GM12892 (cell line): ENCODE measurements at regions not wholly inside any gene's neighbourhood (a gene's known extent, or its start where the extent isn't known, plus 50 kb on each side); places are given as distances from the start of the nearest gene placed in this dataset.

Experiments used
- POLR2A ChIP-seq: IDR thresholded peaks from 2 replicates; pipeline ENCODE4 v1.6.1; 2011; ENCODE audit warnings: low read depth, low read length, control low read depth
- POLR2AphosphoS5 ChIP-seq: IDR thresholded peaks from 2 replicates; pipeline ENCODE4 v1.6.1; 2011; ENCODE audit warnings: low read depth, low read length, control low read depth

DNA sequence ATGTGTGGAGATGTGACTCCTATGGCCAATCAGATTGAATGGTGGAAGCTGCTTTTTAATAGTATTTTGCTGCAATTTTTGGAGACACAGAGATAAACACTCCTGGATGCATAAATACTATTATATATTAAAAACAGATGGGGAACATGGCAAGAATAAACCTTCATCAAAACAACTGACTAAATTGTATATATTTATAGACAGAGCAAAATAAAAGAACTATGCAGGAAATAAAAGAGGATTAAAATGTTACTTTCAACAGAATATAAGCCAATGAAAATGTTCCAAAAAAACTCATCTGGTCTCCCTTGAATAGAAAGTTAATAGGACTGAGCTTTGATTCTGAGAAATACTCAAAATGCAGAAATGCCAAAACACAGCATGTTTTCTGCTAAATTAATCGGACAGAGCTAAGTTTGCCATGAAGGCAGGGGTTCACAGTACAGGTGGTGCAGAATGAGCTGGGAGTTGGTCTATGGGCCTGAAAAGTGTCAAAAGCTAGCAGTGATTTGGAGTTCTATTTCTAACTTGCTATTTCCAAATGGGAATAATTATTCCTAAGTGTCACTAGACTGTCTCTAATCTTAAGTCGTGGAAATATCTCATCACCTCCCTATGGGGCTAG, 227.2 kb downstream of the CNTN3 start:
- TF ChIP-seq POLR2A (no peak), POLR2AphosphoS5 (no peak)
